ENCODE measurements at regions not wholly inside any gene's neighbourhood (a gene's known extent, or its start where the extent isn't known, plus 50 kb on each side); places are given as distances from the start of the nearest gene placed in this dataset.

DNA sequence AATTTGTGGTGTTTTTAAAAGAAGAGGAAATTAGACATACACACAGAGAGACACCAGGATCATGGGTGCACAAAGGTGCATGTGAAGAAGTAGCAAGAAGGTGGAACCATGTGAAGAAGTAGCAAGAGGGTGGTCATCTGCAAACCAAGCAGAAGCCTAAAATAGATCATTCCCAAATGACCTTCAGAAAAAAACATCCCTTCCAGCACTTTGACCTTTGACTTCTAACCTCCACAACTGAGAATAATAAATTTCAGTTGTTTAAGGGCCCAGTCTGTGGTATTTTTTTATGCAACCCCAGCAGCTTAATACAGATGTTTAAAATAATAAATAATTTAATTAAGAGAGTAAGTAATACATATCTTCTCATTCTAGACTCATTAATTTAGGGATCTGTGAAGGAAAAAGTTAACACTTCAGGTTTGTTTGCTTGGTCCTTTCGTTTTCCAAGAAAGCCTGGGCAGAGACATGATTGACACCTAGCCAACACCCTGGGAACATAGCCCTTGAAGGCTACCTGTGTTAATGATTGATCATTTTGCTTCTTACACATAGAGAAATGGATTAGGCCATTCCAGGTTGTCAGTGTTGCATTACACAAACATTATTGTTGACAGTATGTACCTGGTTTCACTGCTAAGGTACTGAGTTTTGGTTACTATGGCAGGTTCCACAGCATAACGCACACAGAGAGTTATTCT, 1331.2 kb upstream of the GBE1 start:
- no peak for TF ChIP-seq ZFX (IDR thresholded peaks at IDR 0.05)
- TF ChIP-seq, protein P1, sequence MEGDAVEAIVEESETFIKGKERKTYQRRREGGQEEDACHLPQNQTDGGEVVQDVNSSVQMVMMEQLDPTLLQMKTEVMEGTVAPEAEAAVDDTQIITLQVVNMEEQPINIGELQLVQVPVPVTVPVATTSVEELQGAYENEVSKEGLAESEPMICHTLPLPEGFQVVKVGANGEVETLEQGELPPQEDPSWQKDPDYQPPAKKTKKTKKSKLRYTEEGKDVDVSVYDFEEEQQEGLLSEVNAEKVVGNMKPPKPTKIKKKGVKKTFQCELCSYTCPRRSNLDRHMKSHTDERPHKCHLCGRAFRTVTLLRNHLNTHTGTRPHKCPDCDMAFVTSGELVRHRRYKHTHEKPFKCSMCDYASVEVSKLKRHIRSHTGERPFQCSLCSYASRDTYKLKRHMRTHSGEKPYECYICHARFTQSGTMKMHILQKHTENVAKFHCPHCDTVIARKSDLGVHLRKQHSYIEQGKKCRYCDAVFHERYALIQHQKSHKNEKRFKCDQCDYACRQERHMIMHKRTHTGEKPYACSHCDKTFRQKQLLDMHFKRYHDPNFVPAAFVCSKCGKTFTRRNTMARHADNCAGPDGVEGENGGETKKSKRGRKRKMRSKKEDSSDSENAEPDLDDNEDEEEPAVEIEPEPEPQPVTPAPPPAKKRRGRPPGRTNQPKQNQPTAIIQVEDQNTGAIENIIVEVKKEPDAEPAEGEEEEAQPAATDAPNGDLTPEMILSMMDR (conservative IDR thresholded peaks at IDR 0.05), result no peak
- H3K27ac ChIP-seq, result no peak overlapping the region

- TF ChIP-seq, protein P1 (conservative IDR thresholded peaks at IDR 0.05), result no peak
- no peak for TF ChIP-seq ZFX (IDR thresholded peaks at IDR 0.05)
- no peak overlapping the region for H3K27ac ChIP-seq
These were observed 1314.6 kb upstream of the GBE1 start for GRCh38 chr3:83076041-83076440.

DNA sequence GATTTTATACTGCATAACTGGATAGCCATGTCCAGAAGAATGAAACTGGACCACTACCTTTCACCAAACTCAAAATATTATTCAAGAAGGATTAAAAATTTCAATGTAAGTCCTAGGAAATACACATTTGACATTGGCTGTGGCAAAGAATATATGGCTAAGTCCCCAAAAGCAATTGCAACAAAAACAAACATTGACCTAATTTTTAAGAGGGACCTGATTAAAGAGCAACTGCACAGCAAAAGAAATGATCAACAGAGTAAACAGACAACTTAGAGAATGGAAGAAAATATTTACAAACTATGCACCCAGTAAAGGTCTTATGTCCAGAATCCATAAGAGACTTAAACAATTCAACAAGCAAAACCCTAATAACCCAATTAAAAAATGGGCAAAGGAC, 1313.0 kb upstream of the GBE1 start:
- TF ChIP-seq, protein P1 (conservative IDR thresholded peaks at IDR 0.05), result no peak
- no peak for TF ChIP-seq ZFX (IDR thresholded peaks at IDR 0.05)
- H3K27ac ChIP-seq, result no peak overlapping the region

GRCh38 chr3:83065851-83066460, 1304.5 kb upstream of the GBE1 start:
- no peak overlapping the region for H3K27ac ChIP-seq
- no peak for TF ChIP-seq ZFX (IDR thresholded peaks at IDR 0.05)
- TF ChIP-seq, protein P1 (conservative IDR thresholded peaks at IDR 0.05), result no peak

DNA sequence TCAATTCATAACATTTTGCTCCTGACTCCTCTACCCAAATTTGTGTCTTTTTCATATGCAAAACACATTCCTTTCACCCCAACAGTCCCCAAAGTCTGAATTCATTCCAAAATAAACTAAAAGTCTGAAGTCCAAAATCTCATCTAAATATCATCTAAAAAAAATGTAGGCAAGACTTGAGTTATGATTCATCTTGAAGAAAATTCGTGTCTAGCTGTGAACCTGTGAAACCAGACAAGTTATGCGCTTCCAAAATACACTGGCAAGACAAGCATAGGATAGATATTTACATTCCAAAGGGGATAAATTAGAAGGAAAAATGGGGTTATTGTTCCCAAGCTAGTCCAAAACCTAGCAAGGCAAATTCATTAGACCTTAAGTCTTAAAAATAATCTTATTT, 1302.0 kb upstream of the GBE1 start:
- TF ChIP-seq ZFX (IDR thresholded peaks at IDR 0.05), result no peak
- TF ChIP-seq, protein P1 (conservative IDR thresholded peaks at IDR 0.05), result no peak
- no peak overlapping the region for H3K27ac ChIP-seq

DNA sequence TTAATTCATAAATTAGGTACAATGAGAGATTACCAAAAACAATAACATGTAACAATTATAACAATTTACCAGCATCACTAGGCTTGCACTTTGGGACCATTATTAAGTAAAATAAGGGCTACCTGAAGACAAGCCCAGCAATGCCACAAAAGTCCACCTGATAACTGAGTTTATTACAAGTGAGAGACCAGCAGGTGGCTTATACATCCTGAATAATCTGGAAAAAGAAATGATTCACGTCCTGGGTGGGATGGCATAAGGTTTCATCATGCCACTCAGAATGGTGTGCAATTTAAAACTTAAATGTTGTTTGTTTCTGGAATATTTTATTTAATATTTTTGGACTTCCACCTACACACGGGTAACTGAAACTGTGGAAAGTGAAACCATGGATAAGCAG, 1287.1 kb upstream of the GBE1 start:
- no peak for TF ChIP-seq ZFX (IDR thresholded peaks at IDR 0.05)
- TF ChIP-seq, protein P1 (conservative IDR thresholded peaks at IDR 0.05), result no peak
- no peak overlapping the region for H3K27ac ChIP-seq

DNA sequence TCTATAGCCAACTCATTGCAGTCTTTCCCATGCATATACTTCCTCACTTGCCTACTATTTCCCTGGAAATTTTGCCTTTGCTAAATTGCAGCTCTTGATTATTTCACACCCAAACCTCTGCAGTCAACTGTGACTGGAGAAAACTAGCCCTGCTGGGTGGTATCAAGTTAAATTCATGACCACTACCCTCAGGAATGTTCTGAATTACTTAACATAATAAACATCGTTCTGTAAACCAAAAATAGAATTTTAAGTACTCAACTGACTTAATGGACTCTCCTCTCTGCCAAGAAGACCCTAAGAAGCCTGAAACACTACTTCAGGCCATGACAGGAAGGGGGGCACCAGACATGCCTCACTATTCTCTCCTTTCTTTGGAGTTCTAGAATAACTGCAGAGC, 1278.0 kb upstream of the GBE1 start:
- no peak overlapping the region for H3K27ac ChIP-seq
- TF ChIP-seq, protein P1 (conservative IDR thresholded peaks at IDR 0.05), result no peak
- TF ChIP-seq ZFX (IDR thresholded peaks at IDR 0.05), result no peak
